ENCODE measurements at regions not wholly inside any gene's neighbourhood (a gene's known extent, or its start where the extent isn't known, plus 50 kb on each side); places are given as distances from the start of the nearest gene placed in this dataset.

- TF ChIP-seq REST (IDR thresholded peaks at IDR 0.05; ENCODE audit: insufficient read depth in 1 of 2, low read depth in 2 of 2, low read length in 2 of 2) (no peak), POLR2AphosphoS5 (IDR thresholded peaks at IDR 0.05; ENCODE audit: low read depth, low read length) (no peak), SIN3A (IDR thresholded peaks at IDR 0.05; ENCODE audit: borderline replicate concordance, insufficient read depth, low read length) (no peak), TAF1 (IDR thresholded peaks at IDR 0.05; ENCODE audit: borderline replicate concordance, insufficient read depth, low read length) (no peak), FOXP2 (optimal IDR thresholded peaks at IDR 0.05; ENCODE audit: borderline replicate concordance, extremely low read depth, extremely low read length, insufficient read depth) (no peak)
Measured at GRCh38 chr14:84490081-84490480, 1039.9 kb upstream of the FLRT2 start.

- no peak for TF ChIP-seq POLR2AphosphoS5 (IDR thresholded peaks at IDR 0.05; ENCODE audit: low read depth, low read length)
Measured at GRCh38 chr14:84492685-84493084, 1037.3 kb upstream of the FLRT2 start.

GRCh38 chr14:84493779-84494178 lies 1036.2 kb upstream of the FLRT2 start:
- TF ChIP-seq SIN3A (IDR thresholded peaks at IDR 0.05; ENCODE audit: borderline replicate concordance, insufficient read depth, low read length) (no peak), FOXP2 (optimal IDR thresholded peaks at IDR 0.05; ENCODE audit: borderline replicate concordance, extremely low read depth, extremely low read length, insufficient read depth) (no peak), POLR2AphosphoS5 (IDR thresholded peaks at IDR 0.05; ENCODE audit: low read depth, low read length) (no peak), TAF1 (IDR thresholded peaks at IDR 0.05; ENCODE audit: borderline replicate concordance, insufficient read depth, low read length) (no peak), REST (IDR thresholded peaks at IDR 0.05; ENCODE audit: insufficient read depth in 1 of 2, low read depth in 2 of 2, low read length in 2 of 2) (no peak)

- TF ChIP-seq FOXP2 (optimal IDR thresholded peaks at IDR 0.05; ENCODE audit: borderline replicate concordance, extremely low read depth, extremely low read length, insufficient read depth) = no peak
Measured at GRCh38 chr14:84496677-84497076, 1033.3 kb upstream of the FLRT2 start.

GRCh38 chr14:84519836-84520235 lies 1010.1 kb upstream of the FLRT2 start:
- TF ChIP-seq POLR2AphosphoS5 (IDR thresholded peaks at IDR 0.05; ENCODE audit: low read depth, low read length) (no peak), FOXP2 (optimal IDR thresholded peaks at IDR 0.05; ENCODE audit: borderline replicate concordance, extremely low read depth, extremely low read length, insufficient read depth) (no peak), SIN3A (IDR thresholded peaks at IDR 0.05; ENCODE audit: borderline replicate concordance, insufficient read depth, low read length) (no peak), TAF1 (IDR thresholded peaks at IDR 0.05; ENCODE audit: borderline replicate concordance, insufficient read depth, low read length) (no peak), REST (IDR thresholded peaks at IDR 0.05; ENCODE audit: insufficient read depth in 1 of 2, low read depth in 2 of 2, low read length in 2 of 2) (no peak)

- TF ChIP-seq TAF1 (IDR thresholded peaks at IDR 0.05; ENCODE audit: borderline replicate concordance, insufficient read depth, low read length) (no peak), FOXP2 (optimal IDR thresholded peaks at IDR 0.05; ENCODE audit: borderline replicate concordance, extremely low read depth, extremely low read length, insufficient read depth) (no peak), POLR2AphosphoS5 (IDR thresholded peaks at IDR 0.05; ENCODE audit: low read depth, low read length) (no peak), SIN3A (IDR thresholded peaks at IDR 0.05; ENCODE audit: borderline replicate concordance, insufficient read depth, low read length) (no peak), REST (IDR thresholded peaks at IDR 0.05; ENCODE audit: insufficient read depth in 1 of 2, low read depth in 2 of 2, low read length in 2 of 2) (no peak)
Measured at GRCh38 chr14:84520711-84521338, 1009.1 kb upstream of the FLRT2 start.
